HFFc6 (cell line): ENCODE measurements at regions not wholly inside any gene's neighbourhood (a gene's known extent, or its start where the extent isn't known, plus 50 kb on each side); places are given as distances from the start of the nearest gene placed in this dataset.

Experiments used
- DNase-seq: peaks from one replicate; pipeline ENCODE4 v3.0.0-alpha.2; 2018
- H3K27ac Mint-ChIP-seq: 2 replicates; pipeline ENCODE4 v1.8.0; 2020; ENCODE audit warnings: mild to moderate bottlenecking, mixed read lengths
- H3K27me3 Mint-ChIP-seq: 2 replicates; pipeline ENCODE4 v1.8.0; 2021; ENCODE audit warnings: mild to moderate bottlenecking, moderate library complexity, mixed read lengths; ENCODE audit not compliant: insufficient read depth
- H3K36me3 Mint-ChIP-seq: 2 replicates; pipeline ENCODE4 v1.8.0; 2021; ENCODE audit warnings: low read depth, mixed read lengths
- H3K4me1 Mint-ChIP-seq: 2 replicates; pipeline ENCODE4 v1.8.0; 2020; ENCODE audit warnings: low read depth, mixed read lengths
- H3K4me3 Mint-ChIP-seq: 2 replicates; pipeline ENCODE4 v1.8.0; 2020; ENCODE audit warnings: mild to moderate bottlenecking, moderate library complexity, mixed read lengths
- H3K9me3 Mint-ChIP-seq: 2 replicates; pipeline ENCODE4 v1.8.0; 2020; ENCODE audit warnings: mild to moderate bottlenecking, mixed read lengths
- TF ChIP-seq, protein P1 (sequence below): fragments of 200-600 bp; sonication (generic); IDR thresholded peaks from 2 replicates; pipeline ENCODE4 v1.5.0; 2021; ENCODE audit warnings: antibody characterized with exemption, mild to moderate bottlenecking

DNA sequence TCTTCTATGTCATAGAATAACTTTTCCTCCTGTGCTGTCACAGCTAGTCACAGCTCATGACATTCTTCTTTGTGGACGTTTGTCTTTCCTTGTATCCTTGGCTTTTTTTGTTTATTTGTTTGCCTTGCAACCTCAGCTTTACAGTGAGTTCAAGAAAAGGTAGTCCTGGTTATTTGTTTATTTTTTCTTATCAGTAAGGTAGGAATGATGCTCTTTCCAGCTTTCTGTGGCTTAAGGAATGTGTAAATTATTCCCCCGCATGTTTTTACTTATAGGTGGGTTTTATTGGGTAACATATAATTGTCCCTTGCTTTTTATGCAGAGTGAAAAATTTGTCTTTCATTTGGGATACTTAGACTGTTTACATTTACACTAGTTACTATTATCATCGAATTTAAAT lies 1673.6 kb upstream of the FLRT2 start:
- no peak for DNase-seq
- Mint-ChIP-seq H3K27me3 (no peaks in the 10 kb centered on the region; the same call in 1 of the 2 replicates), H3K27ac (no peak overlapping the region), H3K9me3 (peaks cover 39% of the 10 kb centered on the region), H3K4me3 (no peak overlapping the region), H3K4me1 (no peaks in the 10 kb centered on the region), H3K36me3 (peaks cover 4% of the 10 kb centered on the region; the same call in 1 of the 2 replicates)
- TF ChIP-seq, protein P1, sequence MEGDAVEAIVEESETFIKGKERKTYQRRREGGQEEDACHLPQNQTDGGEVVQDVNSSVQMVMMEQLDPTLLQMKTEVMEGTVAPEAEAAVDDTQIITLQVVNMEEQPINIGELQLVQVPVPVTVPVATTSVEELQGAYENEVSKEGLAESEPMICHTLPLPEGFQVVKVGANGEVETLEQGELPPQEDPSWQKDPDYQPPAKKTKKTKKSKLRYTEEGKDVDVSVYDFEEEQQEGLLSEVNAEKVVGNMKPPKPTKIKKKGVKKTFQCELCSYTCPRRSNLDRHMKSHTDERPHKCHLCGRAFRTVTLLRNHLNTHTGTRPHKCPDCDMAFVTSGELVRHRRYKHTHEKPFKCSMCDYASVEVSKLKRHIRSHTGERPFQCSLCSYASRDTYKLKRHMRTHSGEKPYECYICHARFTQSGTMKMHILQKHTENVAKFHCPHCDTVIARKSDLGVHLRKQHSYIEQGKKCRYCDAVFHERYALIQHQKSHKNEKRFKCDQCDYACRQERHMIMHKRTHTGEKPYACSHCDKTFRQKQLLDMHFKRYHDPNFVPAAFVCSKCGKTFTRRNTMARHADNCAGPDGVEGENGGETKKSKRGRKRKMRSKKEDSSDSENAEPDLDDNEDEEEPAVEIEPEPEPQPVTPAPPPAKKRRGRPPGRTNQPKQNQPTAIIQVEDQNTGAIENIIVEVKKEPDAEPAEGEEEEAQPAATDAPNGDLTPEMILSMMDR, result no peak

GRCh38 chr14:83860631-83861155 lies 1669.3 kb upstream of the FLRT2 start:
- TF ChIP-seq, protein P1, result no peak
- Mint-ChIP-seq H3K9me3 (peaks cover 31% of the 10 kb centered on the region), H3K36me3 (peaks cover 4% of the 10 kb centered on the region; the same call in 1 of the 2 replicates), H3K4me3 (no peak overlapping the region), H3K4me1 (no peaks in the 10 kb centered on the region), H3K27me3 (no peaks in the 10 kb centered on the region; the same call in 1 of the 2 replicates), H3K27ac (no peak overlapping the region)
- no peak for DNase-seq

DNA sequence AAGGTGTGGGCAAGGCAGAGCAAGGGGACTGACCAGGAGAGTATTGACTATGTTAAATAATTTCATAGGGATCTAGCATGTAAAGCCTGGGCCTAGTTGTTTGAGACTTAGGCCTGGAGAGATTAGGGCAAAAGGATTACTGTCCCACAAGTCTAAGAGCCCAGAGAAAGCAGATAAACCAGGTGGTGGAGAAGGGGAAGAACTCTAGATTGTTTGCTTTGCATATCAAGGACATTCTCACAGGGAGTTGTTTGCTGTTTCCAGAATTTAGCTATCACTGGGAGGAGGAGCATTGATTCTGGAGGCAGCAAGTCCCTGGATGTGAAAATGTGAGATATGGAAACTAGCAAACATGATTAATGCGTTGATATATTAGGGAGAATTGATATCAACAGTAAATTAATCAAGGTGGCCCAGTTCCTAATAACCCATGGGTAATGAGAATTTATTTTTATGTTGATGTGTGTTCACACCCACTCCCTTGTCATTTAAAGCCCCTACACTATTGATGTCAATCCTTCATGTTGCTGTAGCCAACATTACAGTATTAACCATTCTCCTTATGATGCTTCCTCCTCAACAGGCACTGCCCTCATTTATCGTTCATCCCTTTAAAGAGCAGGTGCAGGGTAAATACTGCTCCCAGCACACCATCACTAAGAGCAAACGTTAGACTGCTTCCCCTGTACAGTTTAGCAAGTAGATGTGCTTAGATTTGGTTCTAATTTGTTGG lies 1666.7 kb upstream of the FLRT2 start:
- TF ChIP-seq, protein P1, result no peak
- H3K27ac Mint-ChIP-seq, result no peak overlapping the region

GRCh38 chr14:83864106-83864505 lies 1665.8 kb upstream of the FLRT2 start:
- no peak for DNase-seq
- TF ChIP-seq, protein P1, result no peak
- Mint-ChIP-seq H3K27me3 (no peaks in the 10 kb centered on the region; the same call in 1 of the 2 replicates), H3K36me3 (no peaks in the 10 kb centered on the region; the same call in 1 of the 2 replicates), H3K4me3 (no peak overlapping the region), H3K4me1 (no peaks in the 10 kb centered on the region; the same call in 1 of the 2 replicates), H3K27ac (no peak overlapping the region), H3K9me3 (peaks cover 19% of the 10 kb centered on the region; the same call in 1 of the 2 replicates)

More for the DNA sequence above, 1666.7 kb upstream of the FLRT2 start:
- Mint-ChIP-seq H3K36me3 (peaks cover 4% of the 10 kb centered on the region; the same call in 1 of the 2 replicates), H3K4me3 (no peak overlapping the region), H3K27me3 (no peaks in the 10 kb centered on the region; the same call in 1 of the 2 replicates), H3K4me1 (no peaks in the 10 kb centered on the region; the same call in 1 of the 2 replicates), H3K9me3 (peaks cover 18% of the 10 kb centered on the region)
- DNase-seq, result no peak

DNA sequence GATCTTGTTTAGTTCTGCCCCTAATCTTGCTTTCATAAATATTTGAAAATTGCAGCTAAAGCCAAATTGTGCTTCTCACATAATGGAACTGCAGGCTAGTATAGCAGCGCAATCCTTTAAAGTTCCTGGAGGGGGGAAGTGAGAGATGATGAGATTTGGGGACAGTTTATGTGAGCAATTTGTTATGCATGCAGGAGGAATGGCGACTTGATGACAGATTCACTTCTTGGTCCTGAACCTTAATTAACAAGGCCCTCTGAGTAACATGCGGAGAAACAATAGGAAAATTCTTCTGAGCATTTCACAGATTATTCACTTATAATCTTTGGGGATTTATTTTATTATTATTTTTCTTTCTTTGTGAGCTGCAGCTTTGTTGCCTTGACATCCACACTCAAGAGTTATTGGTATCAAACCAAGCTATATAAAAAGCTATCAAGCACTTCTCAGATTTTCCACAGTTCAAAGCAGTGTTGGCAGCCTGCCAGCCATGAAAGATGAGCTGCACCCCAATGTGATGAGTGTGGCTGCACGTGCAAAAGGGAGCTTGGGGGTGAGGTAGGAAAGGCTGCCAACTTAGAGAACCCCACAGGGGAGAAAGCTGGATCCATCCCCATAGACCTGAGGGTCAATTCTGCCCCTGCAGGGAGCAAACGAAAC lies 1662.2 kb upstream of the FLRT2 start:
- no peak overlapping the region for H3K27ac Mint-ChIP-seq
- no peak for DNase-seq
- no peaks in the 10 kb centered on the region; the same call in 1 of the 2 replicates for H3K4me1 Mint-ChIP-seq

More for the DNA sequence above, 1662.2 kb upstream of the FLRT2 start:
- TF ChIP-seq, protein P1, result no peak
- Mint-ChIP-seq H3K36me3 (no peaks in the 10 kb centered on the region; the same call in 1 of the 2 replicates), H3K9me3 (peaks cover 9% of the 10 kb centered on the region; the same call in 1 of the 2 replicates), H3K4me3 (no peak overlapping the region), H3K27me3 (no peaks in the 10 kb centered on the region)
